H7 (cell line): ENCODE measurements at regions not wholly inside any gene's neighbourhood (a gene's known extent, or its start where the extent isn't known, plus 50 kb on each side); places are given as distances from the start of the nearest gene placed in this dataset.

Experiments
- DNase-seq: peaks from one replicate; pipeline ENCODE4 v3.0.0; 2012
- H3K27me3 ChIP-seq: 2 replicates; pipeline ENCODE4 v1.6.0; 2011; ENCODE audit warnings: mild to moderate bottlenecking, low read length; ENCODE audit not compliant: control insufficient read depth, insufficient read depth
- H3K36me3 ChIP-seq: replicated peaks from 2 replicates; pipeline ENCODE4 v1.5.1; 2011; ENCODE audit warnings: low read length; ENCODE audit not compliant: control insufficient read depth, insufficient read depth
- H3K4me3 ChIP-seq: 2 replicates; pipeline ENCODE4 v1.5.1; 2011; ENCODE audit warnings: low read depth, mild to moderate bottlenecking, control low read depth, low read length, moderate library complexity; ENCODE audit not compliant: insufficient read depth

DNA sequence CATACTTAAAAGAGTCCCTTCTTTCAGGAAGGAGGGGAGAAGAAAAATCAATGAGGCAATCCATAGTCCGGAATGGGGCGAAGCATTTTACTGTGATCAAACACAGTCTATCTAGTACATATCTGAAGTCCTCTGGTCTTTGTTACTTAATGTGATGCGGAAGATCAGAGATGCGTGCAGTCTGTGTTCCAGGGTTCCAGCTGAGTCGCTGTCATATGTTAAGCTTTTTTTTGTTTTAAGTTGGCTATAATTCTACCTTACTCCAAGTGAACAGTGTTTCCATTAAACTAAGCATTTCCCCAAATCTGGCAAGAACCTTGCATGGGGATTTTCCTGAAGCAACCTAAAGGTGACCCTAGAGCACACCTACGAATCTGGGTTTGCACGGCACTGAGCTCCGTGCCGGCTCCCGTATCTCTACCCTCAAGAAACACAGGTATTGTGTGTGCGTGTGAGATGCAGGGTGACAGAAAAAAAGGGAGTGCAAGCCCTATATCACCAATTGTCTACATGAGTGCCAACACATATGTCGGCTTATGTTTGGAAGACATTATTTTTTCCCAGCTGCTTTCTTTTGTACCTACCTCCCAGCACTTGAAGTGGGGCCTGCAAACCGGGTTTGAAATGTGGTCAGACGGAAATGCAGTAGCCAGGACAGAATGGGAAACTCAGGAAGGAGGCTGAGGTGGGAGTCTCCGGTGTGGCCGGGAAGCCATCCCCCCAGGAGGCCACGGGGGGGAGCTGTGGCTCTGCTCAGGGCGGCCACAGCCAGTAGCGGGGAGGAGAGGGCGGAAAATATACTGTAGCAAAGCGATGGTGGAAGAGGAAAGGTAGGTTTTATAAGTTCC is 435.8 kb upstream of the MGMT start:
- Histone ChIP-seq H3K27me3 (no peaks in the 10 kb centered on the region; the same call in 1 of the 2 replicates), H3K36me3 (no peaks in the 10 kb centered on the region), H3K4me3 (no peak overlapping the region)
- DNase-seq: peak; percentile 93

DNA sequence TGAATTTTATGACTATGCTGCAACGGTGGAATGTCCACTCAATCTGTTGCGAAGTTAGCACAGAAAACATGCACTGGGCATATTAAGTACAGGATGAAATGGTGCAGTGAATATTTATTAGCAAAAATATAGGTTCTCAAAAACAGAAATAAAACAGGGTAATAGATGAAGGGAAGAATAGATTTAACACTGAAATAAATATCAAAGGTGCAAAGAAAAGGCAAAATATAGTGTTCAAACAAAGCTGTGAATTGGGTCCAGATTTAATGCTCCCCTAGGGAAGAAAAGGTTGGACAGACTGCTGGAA is 435.2 kb upstream of the MGMT start:
- DNase-seq: no peak
- H3K36me3 ChIP-seq: no peaks in the 10 kb centered on the region
- no peaks in the 10 kb centered on the region; the same call in 1 of the 2 replicates for H3K27me3 ChIP-seq
- H3K4me3 ChIP-seq: no peak overlapping the region

DNA sequence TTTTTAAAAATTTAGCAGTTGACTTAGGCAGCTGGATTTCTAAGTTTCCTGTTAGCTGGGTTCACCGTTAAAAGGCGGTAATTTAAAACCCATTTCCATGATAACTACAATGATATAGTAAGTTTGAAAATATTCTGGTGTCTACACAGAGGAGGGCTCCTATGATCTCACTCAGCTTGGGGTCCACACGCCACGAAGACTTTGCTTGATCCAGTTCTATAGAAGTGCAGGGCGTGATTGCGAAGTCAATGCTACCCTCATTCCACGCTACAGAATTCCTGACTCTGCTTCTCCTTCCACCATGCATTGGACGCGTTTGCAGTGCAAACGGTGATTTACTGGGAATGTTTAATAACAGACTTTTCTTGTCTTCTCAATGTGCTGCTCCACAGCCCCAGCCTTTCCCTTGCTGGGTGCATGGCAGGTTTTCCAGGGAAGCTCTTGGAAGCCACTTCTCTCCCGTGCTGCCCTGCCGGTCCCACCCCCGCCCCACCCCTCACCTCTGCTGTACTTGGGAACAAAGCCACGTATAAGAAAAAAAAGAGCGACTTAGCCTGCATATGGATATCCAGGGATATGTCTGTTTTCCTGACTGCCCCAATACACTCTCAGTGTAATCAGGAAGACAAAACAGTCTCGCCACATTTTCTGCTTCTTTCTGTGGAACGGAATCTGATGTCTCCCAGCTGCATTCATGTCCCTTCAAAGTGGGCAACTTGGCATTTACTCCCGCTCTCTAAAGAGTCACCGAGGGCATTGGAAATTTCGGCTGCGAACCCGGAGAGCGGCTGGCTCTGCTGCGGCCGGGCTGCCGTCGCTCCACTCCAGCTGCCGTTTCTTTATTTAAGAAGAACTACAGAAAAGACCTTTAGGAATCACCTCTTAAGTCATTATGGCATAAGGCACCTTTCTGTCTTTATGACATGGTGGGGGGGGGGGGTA is 434.4 kb upstream of the MGMT start:
- Histone ChIP-seq H3K36me3 (no peaks in the 10 kb centered on the region), H3K4me3 (no peak overlapping the region), H3K27me3 (no peaks in the 10 kb centered on the region; the same call in 1 of the 2 replicates)
- peak; percentile 57 for DNase-seq

DNA sequence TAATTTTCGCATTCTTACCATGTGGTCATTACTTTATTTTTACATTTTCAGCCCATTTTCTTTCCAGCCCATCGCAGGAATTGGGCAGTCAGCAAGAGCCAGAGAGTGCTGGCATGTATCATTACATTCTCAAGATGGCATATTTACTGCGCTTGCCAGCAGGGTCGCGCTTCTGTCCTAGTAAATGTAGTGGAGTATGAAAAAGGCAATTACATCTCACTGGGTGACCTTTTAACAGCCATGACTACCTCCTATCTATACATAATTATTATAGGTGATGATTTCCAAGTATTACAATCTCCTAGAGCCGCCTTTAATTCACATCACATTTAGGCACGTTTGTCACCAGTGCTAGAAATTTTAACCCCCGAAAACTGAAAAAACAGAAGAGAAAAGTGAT is 433.7 kb upstream of the MGMT start:
- peak; percentile 16 for DNase-seq
- Histone ChIP-seq H3K27me3 (no peaks in the 10 kb centered on the region; the same call in 1 of the 2 replicates), H3K36me3 (no peaks in the 10 kb centered on the region)

DNA sequence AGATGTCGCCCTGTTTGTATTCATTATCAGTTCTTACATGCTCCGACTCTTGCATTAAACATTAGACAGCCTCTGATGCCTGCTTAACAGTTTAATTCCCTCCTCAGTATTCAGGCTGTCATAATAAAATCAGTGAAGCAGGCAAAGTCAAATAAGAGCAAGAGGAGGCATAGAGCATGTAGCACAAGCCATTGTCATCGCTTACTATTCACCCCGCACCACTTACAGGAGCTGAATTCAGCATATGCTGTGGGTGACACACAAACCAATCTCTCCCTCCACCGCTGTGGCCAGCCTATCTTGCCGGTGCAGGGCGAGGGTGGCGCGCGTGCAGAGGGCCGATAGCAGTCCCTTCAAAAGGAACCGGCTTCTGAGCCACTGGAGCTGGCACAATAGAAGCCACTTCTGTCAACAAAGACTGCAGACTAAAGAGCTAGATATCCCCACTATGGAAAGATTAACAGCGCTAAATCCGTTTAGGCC is 433.2 kb upstream of the MGMT start:
- peak; percentile 16 for DNase-seq
- Histone ChIP-seq H3K36me3 (no peaks in the 10 kb centered on the region), H3K27me3 (no peaks in the 10 kb centered on the region; the same call in 1 of the 2 replicates), H3K4me3 (no peak overlapping the region)

More for the DNA sequence above, 433.7 kb upstream of the MGMT start:
- no peak overlapping the region for H3K4me3 ChIP-seq

DNA sequence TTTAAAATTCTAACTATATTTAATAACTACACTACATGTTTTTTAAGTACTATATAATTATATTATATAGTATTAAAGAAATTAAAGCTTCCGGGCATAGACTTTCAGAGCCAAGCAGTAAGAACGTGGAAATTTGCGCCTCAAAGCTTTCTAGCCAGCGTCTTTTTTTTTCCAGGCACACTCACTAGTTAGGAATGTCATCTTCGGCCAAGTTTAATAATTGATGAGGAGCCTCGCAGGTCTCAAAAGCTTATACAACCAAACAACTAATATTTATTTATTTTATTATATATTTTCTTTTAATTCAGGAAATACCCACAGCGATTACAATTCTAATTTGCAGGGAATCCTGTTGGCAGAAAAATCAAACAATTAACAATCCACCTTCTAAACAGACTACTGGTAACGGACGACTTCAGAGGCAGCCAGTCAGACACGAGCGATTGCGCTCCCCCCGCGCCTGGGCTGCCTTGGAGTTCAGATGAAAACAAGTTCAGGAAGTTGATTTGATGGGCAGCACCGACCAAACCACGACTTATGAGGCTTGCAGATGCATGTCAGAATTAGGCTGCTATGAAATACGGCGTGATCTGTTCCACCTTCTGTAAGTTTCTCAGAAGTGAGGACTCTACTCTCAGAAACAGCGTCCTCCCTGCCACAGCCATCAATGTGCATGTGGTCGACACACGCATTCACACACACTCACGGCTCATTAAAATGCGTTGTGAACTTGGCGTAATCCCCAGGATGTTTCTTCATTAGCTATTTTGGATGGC is 431.8 kb upstream of the MGMT start:
- Histone ChIP-seq H3K4me3 (no peak overlapping the region), H3K27me3 (no peaks in the 10 kb centered on the region; the same call in 1 of the 2 replicates)

DNA sequence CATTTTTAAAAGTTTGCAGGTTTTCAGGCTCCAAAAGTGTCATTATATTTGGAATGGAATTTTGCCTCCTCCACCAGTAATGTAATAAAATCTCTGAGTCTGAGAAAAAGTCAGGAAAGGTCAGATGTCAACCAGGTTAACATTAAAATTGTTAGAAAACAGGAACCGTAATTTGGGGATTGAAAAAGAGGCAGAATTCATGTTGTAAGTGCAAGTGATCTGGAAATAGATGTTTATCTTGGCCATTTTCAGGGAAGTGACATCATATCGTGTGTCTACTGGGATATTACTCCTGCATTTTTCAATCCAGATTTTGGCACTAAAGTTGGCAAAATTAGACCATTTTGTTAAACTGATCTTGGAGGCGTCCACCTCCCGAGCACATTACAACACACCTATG is 428.5 kb upstream of the MGMT start:
- no peak for DNase-seq
- no peak overlapping the region for H3K4me3 ChIP-seq
- no peaks in the 10 kb centered on the region; the same call in 1 of the 2 replicates for H3K27me3 ChIP-seq

More for the DNA sequence above, 431.8 kb upstream of the MGMT start:
- DNase-seq: no peak
- H3K36me3 ChIP-seq: no peaks in the 10 kb centered on the region

DNA sequence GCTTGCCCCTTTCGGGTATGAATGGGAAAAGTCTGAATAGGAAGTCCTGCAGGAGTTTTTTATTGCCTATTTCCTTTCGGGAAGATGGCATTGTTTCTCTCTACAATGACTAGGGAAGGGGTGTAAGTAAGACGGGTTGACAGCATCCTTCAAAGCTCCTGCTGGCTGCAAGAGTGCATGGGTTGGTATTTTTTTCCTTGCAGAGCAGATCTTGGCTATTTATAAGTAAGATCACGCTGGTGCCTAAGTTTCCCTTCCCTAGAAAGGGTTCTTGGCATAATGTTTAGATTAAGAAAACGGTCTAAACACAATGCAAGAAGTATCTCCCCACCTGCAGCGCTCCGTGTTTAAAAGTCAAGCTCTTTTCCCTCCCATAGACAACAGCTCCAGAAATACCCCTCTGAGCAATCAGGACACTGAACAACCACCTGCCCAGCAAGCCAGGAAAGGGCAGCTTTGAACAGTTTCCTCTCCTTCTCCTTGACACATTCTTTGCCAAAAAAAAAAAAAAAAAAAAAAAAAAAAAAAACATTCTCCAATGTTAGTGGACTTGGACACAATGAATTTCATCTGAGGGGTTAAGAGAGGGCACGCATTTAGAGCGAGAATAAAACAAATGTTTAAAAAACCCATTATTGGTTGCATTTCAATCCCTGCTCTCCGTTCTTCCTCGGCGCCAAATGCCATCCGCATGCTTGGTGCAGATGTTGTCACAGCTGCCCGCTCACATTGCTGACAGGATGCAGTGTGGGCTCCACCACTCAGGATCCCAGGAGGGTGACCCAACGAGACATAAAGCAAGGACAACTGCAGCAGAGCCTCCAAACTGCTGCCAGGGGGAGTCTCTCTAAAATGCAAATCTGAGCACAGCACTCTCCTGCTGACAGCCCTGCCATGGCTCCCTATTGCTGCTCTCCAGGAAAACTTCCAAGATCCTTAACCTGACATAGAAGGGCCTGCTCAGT is 427.4 kb upstream of the MGMT start:
- no peaks in the 10 kb centered on the region for H3K36me3 ChIP-seq
- no peaks in the 10 kb centered on the region; the same call in 1 of the 2 replicates for H3K27me3 ChIP-seq
- DNase-seq: peak; percentile 32
- H3K4me3 ChIP-seq: no peak overlapping the region

More for the DNA sequence above, 428.5 kb upstream of the MGMT start:
- H3K36me3 ChIP-seq: no peaks in the 10 kb centered on the region

DNA sequence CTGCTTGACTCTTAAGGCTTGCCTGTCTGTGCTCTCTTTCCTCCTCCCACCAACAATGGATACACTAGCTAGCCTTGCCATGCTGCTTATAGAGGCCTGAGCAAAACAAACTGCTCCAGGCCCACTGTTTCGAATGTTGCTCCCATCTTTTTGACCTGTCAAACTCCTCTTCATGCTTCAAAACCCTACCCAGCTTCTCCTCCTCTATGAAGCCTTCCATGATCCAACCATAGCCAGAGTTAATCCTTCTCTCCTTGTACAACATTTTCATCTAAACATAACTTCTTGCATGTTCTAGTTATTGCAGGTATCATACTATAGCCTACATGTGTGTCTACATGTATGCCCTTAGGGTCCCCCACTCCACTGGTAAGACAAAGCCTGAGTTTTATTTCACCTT is 426.7 kb upstream of the MGMT start:
- Histone ChIP-seq H3K36me3 (no peaks in the 10 kb centered on the region), H3K27me3 (no peaks in the 10 kb centered on the region; the same call in 1 of the 2 replicates), H3K4me3 (no peak overlapping the region)
- DNase-seq: no peak

DNA sequence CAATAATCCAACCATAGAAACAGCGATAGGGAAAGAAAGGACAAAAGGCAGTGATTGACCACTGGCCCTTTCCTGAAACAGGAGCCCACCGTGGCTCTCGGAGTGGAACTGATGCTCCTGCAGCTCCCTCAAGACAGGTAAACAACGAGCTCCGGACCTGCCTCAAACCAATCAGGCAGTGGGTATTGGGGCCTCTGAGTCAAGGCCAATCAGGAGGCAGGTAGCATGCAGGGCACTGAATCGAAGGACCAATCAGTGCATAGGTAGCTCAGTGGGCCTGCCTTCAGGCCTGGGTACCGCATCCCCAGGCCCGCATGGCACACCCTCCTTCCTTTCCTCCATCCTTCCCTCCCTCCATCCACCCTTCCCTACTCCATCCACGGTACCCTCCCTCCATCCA is 425.1 kb upstream of the MGMT start:
- H3K27me3 ChIP-seq: no peaks in the 10 kb centered on the region
- no peak overlapping the region for H3K4me3 ChIP-seq
- no peak for DNase-seq
- no peaks in the 10 kb centered on the region for H3K36me3 ChIP-seq

DNA sequence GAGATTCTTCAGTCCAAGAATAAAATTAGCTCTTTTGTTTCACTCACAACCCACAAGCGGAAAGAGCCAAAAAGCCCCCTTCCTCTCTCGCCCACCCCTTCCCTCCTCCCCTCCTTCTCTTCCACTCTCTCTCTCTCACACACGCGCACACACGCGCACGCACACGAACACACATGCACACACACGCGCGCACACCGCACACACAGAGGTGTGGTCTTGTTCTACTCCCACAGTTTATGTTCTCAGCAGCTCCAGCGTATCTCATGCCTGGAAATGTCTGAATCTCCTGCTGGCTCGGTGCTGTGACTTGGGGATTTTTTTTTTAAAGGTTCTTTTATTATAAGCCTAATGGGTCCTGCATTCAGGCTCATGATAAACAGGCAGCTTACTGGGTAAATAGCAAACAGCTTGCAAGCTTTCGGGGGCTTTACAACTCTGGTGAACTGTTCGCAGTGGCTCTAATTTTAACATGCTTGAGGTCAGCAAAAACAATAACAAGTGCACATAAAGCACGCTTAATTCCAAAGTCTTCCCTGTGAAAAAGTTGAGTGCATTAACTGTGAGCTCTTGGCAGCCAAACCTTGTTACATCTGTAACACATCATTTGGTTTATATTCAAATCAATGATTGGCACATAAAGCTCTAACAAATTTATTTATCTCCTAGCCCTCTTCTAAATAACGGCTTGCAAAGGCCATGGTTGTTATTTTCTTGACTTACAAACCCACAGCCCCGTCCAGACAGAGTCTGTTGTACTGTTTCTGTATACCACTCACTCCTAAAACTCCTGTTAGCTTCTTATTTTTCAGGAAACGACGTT is 424.1 kb upstream of the MGMT start:
- H3K36me3 ChIP-seq: no peaks in the 10 kb centered on the region
- no peak overlapping the region for H3K4me3 ChIP-seq
- no peaks in the 10 kb centered on the region for H3K27me3 ChIP-seq
- DNase-seq: no peak

DNA sequence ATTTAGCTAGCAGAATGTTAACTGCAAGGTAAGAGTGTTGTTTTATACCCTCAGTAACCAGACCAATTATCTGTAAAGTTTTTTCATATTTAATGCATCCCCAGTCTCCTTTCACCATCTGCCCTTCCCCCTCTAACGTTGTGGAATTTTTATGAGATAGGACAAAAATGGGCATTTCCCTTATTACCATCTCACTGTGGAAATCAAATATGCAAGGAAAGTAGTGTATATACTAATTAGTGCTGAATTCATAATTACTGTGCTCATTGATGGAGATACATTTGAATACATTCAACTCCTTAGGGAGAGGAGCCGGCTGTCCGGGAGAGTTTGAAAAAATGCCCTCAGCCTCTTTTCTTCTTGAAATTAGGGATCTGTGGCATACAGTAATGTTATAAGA is 423.4 kb upstream of the MGMT start:
- Histone ChIP-seq H3K36me3 (no peaks in the 10 kb centered on the region), H3K27me3 (no peaks in the 10 kb centered on the region), H3K4me3 (no peak overlapping the region)
- no peak for DNase-seq

DNA sequence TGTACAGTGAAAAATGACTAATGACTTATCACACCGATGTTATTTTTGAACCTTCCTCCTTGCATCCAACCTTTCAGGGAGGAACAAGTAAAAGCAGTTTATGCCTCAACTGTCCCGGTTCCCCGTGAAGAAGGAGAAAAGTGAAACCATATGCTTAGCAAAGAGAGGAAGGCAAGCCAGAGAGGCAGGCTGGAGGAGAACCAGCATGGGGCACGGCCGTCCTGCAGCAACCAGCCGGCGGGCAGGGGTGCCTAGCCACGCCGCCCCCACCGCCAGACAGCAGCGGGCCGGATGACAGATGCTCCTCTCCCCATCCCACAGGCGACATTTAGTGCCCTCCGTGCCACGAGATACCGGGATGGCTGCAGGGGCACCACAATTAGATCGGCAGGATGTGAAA is 421.4 kb upstream of the MGMT start:
- Histone ChIP-seq H3K4me3 (no peak overlapping the region), H3K36me3 (no peaks in the 10 kb centered on the region), H3K27me3 (no peaks in the 10 kb centered on the region)
- peak; percentile 45 for DNase-seq
